ENCODE measurements at regions not wholly inside any gene's neighbourhood (a gene's known extent, or its start where the extent isn't known, plus 50 kb on each side); places are given as distances from the start of the nearest gene placed in this dataset.
"Not testable (repeated sequence)": the region's sequence is repeated elsewhere in the genome, so short reads cannot be mapped to it uniquely, and the experiment has no call there.

DNA sequence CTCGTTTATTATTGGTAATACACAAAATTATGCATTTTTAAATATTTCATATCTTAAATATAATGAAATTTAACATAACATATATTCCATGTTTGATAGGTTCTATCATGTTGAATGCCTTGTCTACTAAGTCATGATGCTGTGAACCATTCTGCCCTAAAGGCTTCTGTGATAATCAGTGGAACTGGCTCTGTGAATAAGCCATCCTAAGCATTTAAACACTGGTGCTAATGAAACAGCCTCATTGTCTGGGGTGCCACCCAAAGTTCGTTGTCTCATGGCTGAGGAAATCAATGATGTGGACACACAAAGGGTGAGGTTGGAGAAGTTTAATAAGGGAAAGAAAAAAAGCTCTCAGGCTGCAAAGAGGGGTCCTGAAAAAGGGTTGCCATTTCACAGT lies 264.7 kb upstream of the ZRANB2 start:
- DNase-seq = no peak

DNA sequence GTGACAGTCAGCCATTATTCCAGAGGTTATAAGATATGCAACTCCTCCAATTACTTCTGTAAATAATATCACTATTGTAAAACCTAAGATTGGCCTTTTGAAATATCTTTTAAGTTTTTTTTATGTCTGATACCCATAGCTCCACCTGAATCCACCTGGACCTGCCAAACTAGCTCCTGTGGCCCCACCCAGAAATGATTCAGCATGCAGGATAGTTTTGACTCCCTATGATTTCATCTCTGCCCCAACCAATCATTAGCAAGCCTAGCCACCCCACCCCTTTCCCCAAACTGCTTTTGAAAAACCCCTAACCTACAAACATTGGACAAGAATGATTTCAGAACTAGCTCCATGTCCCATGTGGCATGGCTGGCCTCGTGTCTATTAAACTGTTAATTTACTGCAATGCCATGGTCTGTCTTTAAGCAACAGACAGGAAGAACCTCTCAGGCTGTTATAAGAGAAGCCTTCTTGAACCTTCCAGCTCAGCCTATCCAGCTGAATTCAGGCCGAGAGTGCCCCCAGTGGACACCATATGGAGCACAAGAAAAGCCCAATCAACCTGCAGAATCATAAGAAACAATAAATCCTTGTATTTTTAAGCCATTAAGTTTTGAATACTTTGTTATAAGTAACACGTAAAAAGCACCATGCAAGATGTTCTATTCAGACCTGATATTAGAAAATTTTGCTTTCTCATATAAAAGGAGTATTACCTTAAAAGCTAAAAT lies 263.0 kb upstream of the ZRANB2 start:
- no peak for DNase-seq

DNA sequence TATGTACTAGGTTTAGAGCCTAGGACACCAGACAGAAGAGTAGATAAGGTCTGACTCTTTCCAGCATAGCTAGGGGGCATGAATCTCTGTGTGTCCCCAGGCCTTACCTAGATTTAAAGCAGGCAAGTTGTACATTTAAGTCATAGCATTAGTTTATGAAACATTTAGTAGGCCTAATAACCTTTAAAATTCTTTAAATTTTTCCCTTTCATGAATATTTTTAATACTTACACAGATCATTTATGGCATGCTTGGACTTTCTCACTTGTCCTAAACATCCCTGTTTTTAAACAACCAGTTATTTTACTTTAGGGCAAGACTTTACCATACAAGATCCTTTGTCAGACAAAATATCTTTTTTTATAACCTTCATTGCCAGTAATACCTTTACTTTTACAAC lies 258.4 kb upstream of the ZRANB2 start:
- DNase-seq = no peak

- no peak for DNase-seq
Measured at GRCh38 chr1:71330991-71331390, 250.2 kb upstream of the ZRANB2 start.

DNA sequence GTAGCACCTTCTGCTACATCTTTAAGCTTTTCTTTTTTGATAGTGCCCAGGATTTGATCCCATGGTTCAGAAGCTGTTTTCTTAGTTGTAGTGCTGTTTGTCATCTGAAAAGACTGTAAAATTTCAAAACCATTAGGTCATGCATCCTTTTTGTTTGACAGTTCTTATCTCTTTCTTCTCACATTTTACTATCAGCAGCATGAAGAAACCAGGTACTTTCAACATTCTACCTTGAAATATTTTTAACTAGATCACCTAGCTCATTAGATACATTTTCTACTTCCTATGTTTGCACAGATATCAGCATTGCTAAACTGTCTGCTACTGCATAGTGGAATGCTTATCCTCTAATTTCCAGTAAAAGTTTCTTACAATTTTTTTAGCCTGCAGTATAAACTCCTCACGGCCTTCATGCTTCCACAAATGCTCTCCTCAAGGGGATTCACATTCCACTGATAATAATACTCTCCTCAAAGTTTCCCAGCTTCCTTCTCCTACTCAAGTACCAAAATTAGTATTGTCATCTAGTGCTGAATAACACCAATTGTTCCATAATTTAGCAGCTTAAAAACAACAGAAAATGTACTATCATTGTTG lies 243.9 kb upstream of the ZRANB2 start:
- no peak for DNase-seq

GRCh38 chr1:71312545-71312944 lies 231.7 kb upstream of the ZRANB2 start:
- no peak for DNase-seq

DNA sequence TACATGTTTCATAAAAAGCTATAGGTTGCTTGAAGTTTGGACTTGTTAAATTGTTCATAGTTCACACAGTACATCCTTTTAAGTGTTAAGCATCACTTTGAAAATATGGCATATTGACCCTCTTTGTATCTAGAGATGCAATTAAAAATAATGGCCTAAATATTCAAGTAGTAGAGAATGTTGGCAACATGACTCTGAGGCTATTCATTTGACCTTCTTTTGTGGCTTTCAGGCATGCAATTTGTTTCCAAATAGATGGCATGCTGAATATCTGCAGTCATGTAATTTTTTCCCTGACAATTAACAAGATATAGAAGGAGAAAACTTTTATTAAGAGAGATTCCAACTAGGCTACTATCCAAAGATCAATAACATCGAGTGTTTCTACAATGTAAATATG lies 230.5 kb upstream of the ZRANB2 start:
- no peak for DNase-seq

DNA sequence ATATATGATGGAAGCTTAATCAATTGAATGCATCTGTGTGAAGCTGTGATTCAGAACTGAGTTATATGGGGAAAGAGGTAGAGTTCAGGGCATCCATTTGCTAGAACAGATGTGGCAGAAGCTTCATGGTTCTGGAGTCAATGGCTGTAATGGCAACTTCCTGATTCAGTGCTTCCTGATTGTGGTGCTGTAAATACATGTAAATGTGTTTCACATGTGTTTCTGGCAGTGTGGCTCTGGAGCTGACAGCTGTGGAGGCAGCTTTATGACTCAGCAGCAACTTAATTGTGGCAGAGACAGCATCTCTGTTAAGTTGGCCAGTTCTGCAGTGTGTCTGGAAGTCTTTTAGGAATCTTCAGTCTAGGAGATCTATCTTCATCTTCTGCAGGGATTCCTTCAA lies 226.6 kb upstream of the ZRANB2 start:
- DNase-seq = no peak

GRCh38 chr1:71304125-71304524 lies 223.3 kb upstream of the ZRANB2 start:
- DNase-seq = no peak

DNA sequence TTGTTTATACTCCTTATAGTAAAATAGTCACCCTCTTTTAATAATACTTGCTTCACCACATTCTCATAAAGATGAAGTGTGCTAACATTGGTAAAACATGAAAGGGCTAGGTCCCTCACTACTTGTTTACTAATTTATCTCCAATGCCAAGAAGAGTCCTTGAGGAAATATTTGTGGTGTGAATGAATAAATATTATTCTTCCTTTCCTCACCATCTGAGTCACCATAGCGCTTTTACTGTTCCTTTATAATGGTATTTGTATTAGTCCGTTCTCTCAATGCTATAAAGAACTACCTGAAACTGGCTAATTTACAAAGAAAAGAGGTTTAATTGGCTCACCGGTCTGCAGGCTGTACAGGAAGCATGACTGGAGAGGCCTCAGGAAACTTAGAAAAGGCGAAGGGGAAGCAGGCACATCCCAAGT lies 222.8 kb upstream of the ZRANB2 start:
- no peak for DNase-seq

DNA sequence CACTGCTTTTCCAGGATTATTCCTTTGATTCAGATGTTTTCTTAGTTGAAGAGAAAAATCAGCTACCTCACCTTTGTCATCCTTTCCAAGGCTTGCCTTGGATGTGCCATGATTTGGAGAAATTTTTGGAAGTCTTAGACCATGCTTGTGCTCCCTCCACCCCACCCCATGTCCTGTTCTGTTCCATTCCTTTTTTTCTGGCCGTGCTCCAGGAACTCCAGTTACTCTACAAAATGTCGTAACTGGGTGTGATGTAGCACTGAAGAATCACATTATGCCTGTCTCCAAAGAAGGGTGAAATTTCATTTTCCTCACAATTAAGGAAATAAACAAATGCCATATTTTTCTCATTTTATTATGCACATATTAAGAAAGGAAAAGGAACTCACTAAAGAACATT lies 217.8 kb upstream of the ZRANB2 start:
- no peak for DNase-seq

GRCh38 chr1:71296551-71297134 lies 215.8 kb upstream of the ZRANB2 start:
- no peak for DNase-seq

DNA sequence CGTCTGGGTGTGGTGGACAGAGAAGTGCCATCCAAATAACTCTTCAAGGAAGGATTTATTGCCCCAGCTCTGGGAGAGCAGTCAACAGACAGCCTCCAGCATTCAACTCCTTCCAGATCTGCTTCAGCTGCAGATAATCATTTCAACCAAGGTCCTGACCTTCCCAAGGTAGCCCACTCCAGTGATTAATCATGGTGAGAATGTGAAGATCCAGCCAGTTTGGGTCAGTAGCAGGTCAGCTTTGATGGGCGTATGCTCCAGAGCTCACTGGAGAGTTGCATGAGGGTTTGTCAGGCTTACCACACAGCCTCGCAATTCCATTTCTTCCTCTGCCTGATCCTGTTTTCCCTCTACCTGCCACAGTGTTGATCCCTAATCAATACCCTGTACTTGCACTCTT lies 214.5 kb upstream of the ZRANB2 start:
- DNase-seq = no peak

DNA sequence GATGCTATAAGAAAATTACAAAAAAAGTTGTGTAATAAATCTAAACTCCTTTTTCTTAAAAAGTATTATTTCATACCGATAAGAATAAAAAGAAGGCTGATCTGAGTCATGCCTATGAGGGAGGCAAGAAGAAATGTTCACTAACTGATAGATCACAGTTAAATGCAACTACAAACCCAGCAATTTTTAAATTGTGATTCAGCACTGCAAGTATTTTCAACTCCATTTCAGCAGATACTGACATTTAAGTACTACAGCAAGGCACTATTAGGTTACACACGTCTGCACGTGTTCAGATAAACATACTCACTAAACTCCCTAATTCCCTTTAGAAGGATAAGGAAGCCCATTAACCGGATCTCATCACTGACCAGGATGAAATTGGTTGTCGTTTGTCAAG lies 213.3 kb upstream of the ZRANB2 start:
- no peak for DNase-seq

DNA sequence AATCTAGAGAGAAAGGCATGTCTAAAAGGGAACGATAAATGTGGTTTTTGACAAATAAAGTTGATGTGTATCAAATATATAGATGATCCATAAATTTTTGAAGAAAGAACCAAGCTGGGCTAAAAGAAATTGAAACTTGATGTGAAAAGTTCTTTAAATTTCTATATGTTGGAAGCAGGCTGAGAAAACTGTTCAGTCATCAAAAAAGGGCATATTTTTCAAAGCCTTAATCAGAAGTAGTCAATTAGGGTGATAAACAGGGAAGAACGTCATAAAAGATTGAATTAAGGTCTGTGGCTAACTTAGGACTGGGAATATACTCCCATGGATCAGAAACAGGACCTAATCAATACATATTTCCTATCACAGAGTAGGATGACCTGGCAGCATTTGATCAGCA lies 211.4 kb upstream of the ZRANB2 start:
- no peak for DNase-seq

- DNase-seq = not testable (repeated sequence)
Measured at GRCh38 chr1:71290506-71291237, 209.8 kb upstream of the ZRANB2 start.

- no peak for DNase-seq
Measured at GRCh38 chr1:71285529-71285928, 204.7 kb upstream of the ZRANB2 start.

DNA sequence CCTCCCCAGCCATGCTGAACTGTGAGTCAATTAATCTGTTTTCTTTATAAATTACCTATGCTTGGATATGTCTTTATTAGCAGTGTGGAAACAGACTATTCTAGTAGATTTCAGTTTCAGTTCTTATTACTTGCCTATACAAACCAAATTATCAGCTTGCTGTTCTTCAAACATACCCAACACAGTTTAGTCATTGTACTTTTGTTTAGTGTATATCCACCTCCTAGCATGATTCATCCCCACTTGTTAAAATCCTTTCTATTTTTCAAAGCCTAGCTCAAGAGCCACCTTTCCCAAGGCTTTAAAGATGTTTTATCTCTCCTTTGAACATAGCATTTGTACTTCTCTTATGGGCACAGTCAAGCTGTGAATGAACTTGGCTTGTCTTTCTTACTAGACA lies 195.6 kb upstream of the ZRANB2 start:
- DNase-seq = no peak

- DNase-seq = no peak
Measured at GRCh38 chr1:71273334-71273733, 192.5 kb upstream of the ZRANB2 start.

DNA sequence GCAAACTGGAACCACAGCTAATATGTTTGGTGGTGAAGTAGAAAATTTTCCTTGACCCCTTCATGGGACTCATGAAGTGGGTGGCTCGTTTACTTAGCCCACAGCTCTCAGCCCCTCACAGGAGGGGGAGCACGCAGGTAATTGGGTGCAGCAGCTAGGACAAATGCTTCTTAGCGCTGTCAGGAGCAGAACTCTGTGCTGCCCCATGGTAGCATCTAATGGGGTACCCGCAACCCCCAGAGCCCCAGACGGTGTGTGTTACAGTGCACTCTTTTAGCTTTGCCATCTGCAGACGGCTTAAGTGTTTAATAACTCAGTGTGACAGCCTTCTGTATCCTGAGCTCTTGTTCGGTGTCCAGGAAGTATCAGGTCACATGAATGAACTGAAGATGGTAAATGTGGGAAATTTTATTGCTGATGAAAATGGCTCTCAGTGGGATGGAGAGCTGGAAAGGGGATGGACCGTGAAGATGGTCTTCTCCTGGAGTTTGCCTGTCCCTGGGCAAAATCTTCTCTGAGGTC lies 189.6 kb upstream of the ZRANB2 start:
- DNase-seq = no peak

DNA sequence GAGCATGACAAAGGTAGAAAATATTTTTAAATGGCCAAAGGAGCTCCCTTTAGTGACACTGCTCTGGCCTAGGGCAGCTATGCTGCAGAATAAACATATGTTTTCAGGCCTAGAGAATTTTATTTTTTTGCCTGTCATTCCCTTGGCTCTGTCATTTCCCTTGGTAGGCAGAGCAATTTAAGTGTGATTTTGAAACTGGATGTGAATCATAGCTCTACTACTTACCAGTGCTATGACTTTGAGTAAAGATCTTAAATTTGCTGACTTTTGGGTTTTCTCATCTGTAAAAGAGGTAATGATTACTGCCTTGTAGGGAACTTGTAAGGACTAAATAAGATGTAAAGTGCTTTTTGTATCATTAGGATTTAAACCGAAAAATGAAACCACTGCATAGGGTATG lies 189.0 kb upstream of the ZRANB2 start:
- no peak for DNase-seq

DNA sequence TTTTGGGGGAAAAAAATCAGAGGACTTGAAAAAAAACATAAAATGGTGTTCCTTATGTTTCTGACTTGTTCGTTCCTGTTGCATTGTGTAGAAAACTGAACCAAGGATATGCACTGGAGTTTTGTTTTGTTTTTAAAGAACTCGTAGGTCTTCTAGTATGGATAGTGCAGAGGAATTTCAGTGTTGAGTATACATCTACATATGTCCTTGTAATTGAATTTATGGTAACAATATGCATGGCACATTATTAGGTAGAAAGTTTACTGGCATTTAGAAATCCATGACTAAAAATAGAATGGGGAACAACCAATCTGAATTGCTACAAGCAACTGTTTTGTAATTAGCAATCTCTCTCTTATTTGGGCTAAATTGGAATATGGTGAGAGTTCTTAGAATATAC lies 188.3 kb upstream of the ZRANB2 start:
- no peak for DNase-seq

- no peak for DNase-seq
Measured at GRCh38 chr1:71267220-71267619, 186.4 kb upstream of the ZRANB2 start.

DNA sequence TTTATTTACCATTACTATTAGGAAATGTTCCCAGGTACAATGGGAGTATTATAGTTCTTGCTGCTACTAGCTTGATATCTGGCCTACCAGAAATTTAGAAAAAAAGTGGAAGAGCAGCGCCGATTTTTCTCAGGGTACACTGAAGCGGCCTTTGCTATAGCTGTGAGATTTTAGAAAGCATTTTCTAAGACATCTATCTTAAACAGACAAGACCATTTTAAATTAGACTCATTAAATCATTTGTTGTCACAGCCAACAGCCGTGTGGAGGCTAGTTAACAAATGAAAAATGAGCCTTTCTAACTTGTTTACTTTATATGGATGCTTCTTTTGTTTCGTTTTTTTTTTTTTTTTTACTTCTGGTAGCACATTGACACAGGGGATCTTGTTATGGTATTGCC lies 183.2 kb upstream of the ZRANB2 start:
- DNase-seq = no peak
